Ovary (tissue), 3 donors: ENCODE measurements at regions not wholly inside any gene's neighbourhood (a gene's known extent, or its start where the extent isn't known, plus 50 kb on each side); places are given as distances from the start of the nearest gene placed in this dataset.

Experiments
- CTCF ChIP-seq, 3 donors: fragments of 450-650 bp in 2 of 3; fragments of 200-600 bp in 1 of 3; IDR thresholded peaks; one replicate each; pipeline versions ENCODE4 v1.5.1 to v1.8.0; 2016 to 2022; ENCODE audit warnings: antibody characterized with exemption in 3 of 3, mild to moderate bottlenecking in 1 of 3
- EP300 ChIP-seq: sonication (generic); formaldehyde crosslinking; IDR thresholded peaks from one replicate; pipeline ENCODE4 v1.6.1; 2017; ENCODE audit warnings: antibody characterized with exemption
- POLR2A ChIP-seq: fragments of 450-650 bp; IDR thresholded peaks from one replicate; pipeline ENCODE4 v1.6.1; 2017; ENCODE audit warnings: antibody characterized with exemption, mild to moderate bottlenecking, moderate library complexity
- donor health status: DM: no; HTN: no; CAD: no.

GRCh38 chrX:17214962-17215361 lies 160.0 kb upstream of the NHS start:
- TF ChIP-seq CTCF (IDR thresholded peaks at IDR 0.05): no peak
- TF ChIP-seq EP300: no peak
- TF ChIP-seq POLR2A: no peak
